GM12878 (cell line): ENCODE measurements at regions not wholly inside any gene's neighbourhood (a gene's known extent, or its start where the extent isn't known, plus 50 kb on each side); places are given as distances from the start of the nearest gene placed in this dataset.

Experiments
- BACH1 ChIP-seq: fragments of 450-650 bp; IDR thresholded peaks from 2 replicates; pipeline ENCODE4 v1.6.1; 2017; ENCODE audit warnings: mild to moderate bottlenecking, borderline replicate concordance
- BCL11A ChIP-seq: IDR thresholded peaks from 2 replicates; pipeline ENCODE4 v1.6.1; 2011; ENCODE audit warnings: low read depth, low read length
- CTCF ChIP-seq, 3 experiments: IDR thresholded peaks in 2 of 3; conservative IDR thresholded peaks in 1 of 3; 2 replicates each; pipeline ENCODE4 v1.5.1; 2011; ENCODE audit warnings: low read depth in 3 of 3, low read length in 3 of 3, mild to moderate bottlenecking in 3 of 3, control low read depth in 2 of 3, moderate library complexity in 2 of 3, inconsistent platforms in 1 of 3, mixed read lengths in 1 of 3; ENCODE audit not compliant: control insufficient read depth in 2 of 3, insufficient read depth in 1 of 3; ENCODE audit errors: extremely low read depth in 1 of 3
- GABPA ChIP-seq: IDR thresholded peaks from 2 replicates; pipeline ENCODE4 v1.6.1; 2014; ENCODE audit warnings: antibody characterized with exemption, low read depth, mild to moderate bottlenecking, inconsistent platforms
- HDAC2 ChIP-seq: fragments of 200-600 bp; sonication (generic); IDR thresholded peaks from 2 replicates; pipeline ENCODE4 v1.6.1; 2017
- MAX ChIP-seq: IDR thresholded peaks from 2 replicates; pipeline ENCODE4 v1.6.1; 2012; ENCODE audit warnings: low read depth, low read length, improper control_type of control experiment
- PKNOX1 ChIP-seq: fragments of 450-650 bp; IDR thresholded peaks from 2 replicates; pipeline ENCODE4 v1.6.1; 2016; ENCODE audit warnings: mild to moderate bottlenecking
- POLR2A ChIP-seq: IDR thresholded peaks from 2 replicates; pipeline ENCODE4 v1.6.1; 2011; ENCODE audit warnings: low read depth, mild to moderate bottlenecking, low read length
- POLR2AphosphoS5 ChIP-seq: IDR thresholded peaks from 2 replicates; pipeline ENCODE4 v1.6.1; 2011; ENCODE audit warnings: mild to moderate bottlenecking, low read length, inconsistent platforms
- SIX5 ChIP-seq: IDR thresholded peaks from 2 replicates; pipeline ENCODE4 v1.6.1; 2011; ENCODE audit warnings: mild to moderate bottlenecking, low read depth, low read length, moderate library complexity; ENCODE audit not compliant: severe bottlenecking
- SRF ChIP-seq, 2 experiments: IDR thresholded peaks; 2 replicates each; pipeline ENCODE4 v1.6.1; 2011; ENCODE audit warnings: low read depth in 2 of 2, low read length in 2 of 2, mild to moderate bottlenecking in 1 of 2, moderate library complexity in 1 of 2
- YBX1 ChIP-seq: fragments of 450-650 bp; IDR thresholded peaks from 2 replicates; pipeline ENCODE4 v1.6.1; 2016; ENCODE audit warnings: antibody characterized with exemption
- YY1 ChIP-seq: IDR thresholded peaks from 2 replicates; pipeline ENCODE4 v1.6.1; 2011; ENCODE audit warnings: low read depth, mild to moderate bottlenecking, low read length
- ZZZ3 ChIP-seq: IDR thresholded peaks from 2 replicates; pipeline ENCODE4 v1.6.1; 2011; ENCODE audit warnings: low read depth; ENCODE audit not compliant: control insufficient read depth, insufficient read length

DNA sequence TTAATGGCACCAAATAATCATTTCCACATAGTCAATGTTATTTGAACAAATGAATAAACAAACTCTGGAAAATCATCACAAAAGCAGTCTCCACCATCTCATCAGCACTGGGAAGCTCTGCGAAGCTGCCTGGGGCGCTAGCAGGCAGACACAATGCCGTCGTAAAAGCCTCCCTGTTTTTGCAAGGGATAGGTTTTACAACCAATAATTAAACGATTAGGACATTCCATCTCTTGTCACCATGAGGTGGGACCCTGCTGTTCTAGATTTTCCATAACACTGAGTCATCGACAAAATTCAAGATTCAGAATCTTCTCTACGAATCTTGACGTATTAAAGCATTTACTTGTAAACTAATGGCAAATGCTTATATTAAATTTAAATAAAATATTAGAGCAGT is 172.8 kb upstream of the AKR1E2 start:
- no peak for TF ChIP-seq YBX1
- no peak for TF ChIP-seq CTCF (IDR thresholded peaks at IDR 0.05 in 2 of 3, conservative IDR thresholded peaks at IDR 0.05 in 1 of 3; ENCODE audit: control insufficient read depth in 2 of 3, extremely low read depth in 1 of 3, insufficient read depth in 1 of 3, low read depth in 3 of 3, low read length in 3 of 3)
- no peak for TF ChIP-seq SIX5
- TF ChIP-seq POLR2AphosphoS5: no peak
- no peak for TF ChIP-seq YY1
- no peak for TF ChIP-seq HDAC2
- no peak for TF ChIP-seq PKNOX1
- TF ChIP-seq GABPA: no peak
- no peak for TF ChIP-seq MAX
- TF ChIP-seq BCL11A: no peak
- no peak for TF ChIP-seq POLR2A
- TF ChIP-seq BACH1: no peak
- TF ChIP-seq SRF (IDR thresholded peaks at IDR 0.05; ENCODE audit: low read depth in 2 of 2, low read length in 2 of 2): no peak
- no peak for TF ChIP-seq ZZZ3
